ENCODE measurements at regions not wholly inside any gene's neighbourhood (a gene's known extent, or its start where the extent isn't known, plus 50 kb on each side); places are given as distances from the start of the nearest gene placed in this dataset.
"Not testable (repeated sequence)": the region's sequence is repeated elsewhere in the genome, so short reads cannot be mapped to it uniquely, and the experiment has no call there.

- no peak for DNase-seq
These were observed 250.9 kb upstream of the MAOA start for GRCh38 chrX:43405191-43405590.

GRCh38 chrX:43423876-43424275 is 232.2 kb upstream of the MAOA start:
- no peak for DNase-seq

- no peak for DNase-seq
These were observed 219.6 kb upstream of the MAOA start for GRCh38 chrX:43436517-43436916.

GRCh38 chrX:43446752-43447151 is 209.3 kb upstream of the MAOA start:
- DNase-seq: no peak

GRCh38 chrX:43448688-43449087 is 207.4 kb upstream of the MAOA start:
- DNase-seq: no peak

- no peak for DNase-seq
These were observed 205.7 kb upstream of the MAOA start for GRCh38 chrX:43450355-43450754.

- not testable (repeated sequence) for DNase-seq
These were observed 204.0 kb upstream of the MAOA start for GRCh38 chrX:43451976-43452686.

- DNase-seq: no peak
These were observed 200.0 kb upstream of the MAOA start for GRCh38 chrX:43456063-43456462.

- no peak for DNase-seq
These were observed 199.2 kb upstream of the MAOA start for GRCh38 chrX:43456906-43457305.

- no peak for DNase-seq
These were observed 188.4 kb upstream of the MAOA start for GRCh38 chrX:43467608-43468234.

- DNase-seq: no peak
These were observed 186.6 kb upstream of the MAOA start for GRCh38 chrX:43469391-43470054.

- no peak for DNase-seq
These were observed 181.8 kb upstream of the MAOA start for GRCh38 chrX:43474321-43474720.

GRCh38 chrX:43479070-43479469 is 177.0 kb upstream of the MAOA start:
- no peak for DNase-seq

- DNase-seq: no peak
These were observed 176.2 kb upstream of the MAOA start for GRCh38 chrX:43479850-43480249.

GRCh38 chrX:43481576-43481975 is 174.5 kb upstream of the MAOA start:
- no peak for DNase-seq

- no peak for DNase-seq
These were observed 162.3 kb upstream of the MAOA start for GRCh38 chrX:43493756-43494155.

- no peak for DNase-seq
These were observed 155.9 kb upstream of the MAOA start for GRCh38 chrX:43500246-43500645.

GRCh38 chrX:43500996-43501694 is 155.0 kb upstream of the MAOA start:
- no peak for DNase-seq

- no peak for DNase-seq
These were observed 151.7 kb upstream of the MAOA start for GRCh38 chrX:43504394-43504793.

- no peak for DNase-seq
These were observed 150.3 kb upstream of the MAOA start for GRCh38 chrX:43505769-43506168.

- DNase-seq: no peak
These were observed 147.4 kb upstream of the MAOA start for GRCh38 chrX:43508694-43509093.

- no peak for DNase-seq
These were observed 145.9 kb upstream of the MAOA start for GRCh38 chrX:43510209-43510608.

GRCh38 chrX:43513085-43513484 is 143.0 kb upstream of the MAOA start:
- no peak for DNase-seq

GRCh38 chrX:43514820-43515219 is 141.3 kb upstream of the MAOA start:
- DNase-seq: no peak
